SK-N-MC (cell line): ENCODE measurements at regions not wholly inside any gene's neighbourhood (a gene's known extent, or its start where the extent isn't known, plus 50 kb on each side); places are given as distances from the start of the nearest gene placed in this dataset.
"Not testable (repeated sequence)": the region's sequence is repeated elsewhere in the genome, so short reads cannot be mapped to it uniquely, and the experiment has no call there.

Source experiments
- EZH2 ChIP-seq: fragments of 200-600 bp; sonication (generic); IDR thresholded peaks from one replicate; pipeline ENCODE4 v1.6.1; 2017; ENCODE audit warnings: antibody characterized with exemption
- FOXP2 ChIP-seq: optimal IDR thresholded peaks from 2 replicates; pipeline ENCODE3; 2011; ENCODE audit warnings: mild to moderate bottlenecking, moderate library complexity; ENCODE audit not compliant: insufficient read depth; ENCODE audit errors: extremely low read length, control extremely low read depth
- POLR2AphosphoS5 ChIP-seq: IDR thresholded peaks from 2 replicates; pipeline ENCODE4 v1.6.1; 2012; ENCODE audit warnings: mild to moderate bottlenecking, low read depth, low read length, borderline replicate concordance

DNA sequence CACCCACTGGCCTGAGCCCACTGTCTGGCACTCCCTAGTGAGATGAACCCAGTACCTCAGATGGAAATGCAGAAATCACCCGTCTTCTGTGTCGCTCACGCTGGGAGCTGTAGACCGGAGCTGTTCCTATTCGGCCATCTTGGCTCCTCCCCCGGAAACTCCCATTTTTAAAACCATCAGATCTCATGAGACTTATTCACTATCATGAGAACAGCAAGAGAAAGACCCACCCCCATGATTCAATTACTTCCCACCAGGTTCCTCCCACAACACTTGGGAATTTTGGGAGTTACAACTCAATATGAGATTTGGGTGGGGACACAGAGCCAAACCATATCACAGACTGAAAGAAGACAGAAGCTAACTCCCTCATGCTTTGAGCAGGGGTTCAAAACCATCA lies 134.5 kb downstream of the SLC39A8 start:
- not testable (repeated sequence) for TF ChIP-seq FOXP2, EZH2, POLR2AphosphoS5
